HUES64 (cell line): ENCODE measurements at regions not wholly inside any gene's neighbourhood (a gene's known extent, or its start where the extent isn't known, plus 50 kb on each side); places are given as distances from the start of the nearest gene placed in this dataset.

Experiments used
- H3K27ac ChIP-seq: 2 replicates; pipeline ENCODE4 v1.7.0; 2013; ENCODE audit warnings: low read depth, low read length, inconsistent platforms
- H3K27me3 ChIP-seq: 2 replicates; pipeline ENCODE4 v1.6.1; 2013; ENCODE audit warnings: mild to moderate bottlenecking, low read length; ENCODE audit not compliant: insufficient read depth
- H3K36me3 ChIP-seq: 2 replicates; pipeline ENCODE4 v1.6.1; 2013; ENCODE audit warnings: mild to moderate bottlenecking, low read length; ENCODE audit not compliant: insufficient read depth
- H3K4me1 ChIP-seq: 2 replicates; pipeline ENCODE4 v1.6.1; 2013; ENCODE audit warnings: mild to moderate bottlenecking, low read length, moderate library complexity; ENCODE audit not compliant: insufficient read depth
- H3K4me3 ChIP-seq: 2 replicates; pipeline ENCODE4 v1.5.1; 2013; ENCODE audit warnings: mild to moderate bottlenecking, low read length, moderate library complexity
- H3K9ac ChIP-seq: 2 replicates; pipeline ENCODE4 v1.6.1; 2013; ENCODE audit warnings: mild to moderate bottlenecking, low read depth, low read length
- H3K9me3 ChIP-seq: 2 replicates; pipeline ENCODE4 v1.6.1; 2013; ENCODE audit warnings: low read depth, low read length; ENCODE audit not compliant: insufficient read depth
- WGBS: fragments of 150-250, 120-280 bp; methylation state at CpG from one replicate; pipeline ENCODE4 v1.1.7; 2013; ENCODE audit warnings: missing lambda C conversion rate; 5-methylcytosine and 5-hydroxymethylcytosine counted together

GRCh38 chr11:115743719-115744118 is 239.5 kb upstream of the CADM1 start:
- 92% methylated on average over 8 of the region's 9 CpGs for WGBS
- Histone ChIP-seq H3K9me3 (no peaks in the 10 kb centered on the region), H3K4me1 (peaks cover 27% of the 10 kb centered on the region), H3K36me3 (no peaks in the 10 kb centered on the region), H3K9ac (no peak overlapping the region), H3K27me3 (peaks cover 33% of the 10 kb centered on the region), H3K4me3 (no peak overlapping the region), H3K27ac (no peak overlapping the region)

- H3K4me3 ChIP-seq = no peak overlapping the region
- H3K9ac ChIP-seq = no peak overlapping the region
- WGBS = 73% methylated on average over 17 of the region's 17 CpGs
- H3K36me3 ChIP-seq = no peaks in the 10 kb centered on the region
- no peaks in the 10 kb centered on the region for H3K9me3 ChIP-seq
- peaks cover 34% of the 10 kb centered on the region for H3K4me1 ChIP-seq
- H3K27me3 ChIP-seq = peaks cover 25% of the 10 kb centered on the region
- no peak overlapping the region for H3K27ac ChIP-seq
Measured at GRCh38 chr11:115741376-115742107, 237.3 kb upstream of the CADM1 start.

GRCh38 chr11:115740324-115740723 is 236.1 kb upstream of the CADM1 start:
- Histone ChIP-seq H3K9me3 (no peaks in the 10 kb centered on the region), H3K4me1 (peaks cover 33% of the 10 kb centered on the region), H3K27me3 (peaks cover 25% of the 10 kb centered on the region), H3K9ac (no peak overlapping the region), H3K36me3 (no peaks in the 10 kb centered on the region), H3K27ac (no peak overlapping the region), H3K4me3 (no peak overlapping the region)

- 95% methylated on average over 3 of the region's 3 CpGs for WGBS
- Histone ChIP-seq H3K4me3 (no peak overlapping the region), H3K27me3 (peaks cover 25% of the 10 kb centered on the region; the same call in 1 of the 2 replicates), H3K4me1 (peaks cover 29% of the 10 kb centered on the region), H3K9me3 (no peaks in the 10 kb centered on the region), H3K9ac (no peak overlapping the region), H3K36me3 (no peaks in the 10 kb centered on the region), H3K27ac (no peak overlapping the region)
Measured at GRCh38 chr11:115739878-115740277, 235.7 kb upstream of the CADM1 start.

- WGBS = 27% methylated on average over 6 of the region's 6 CpGs
- Histone ChIP-seq H3K9ac (no peak overlapping the region), H3K4me1 (peaks cover 25% of the 10 kb centered on the region), H3K4me3 (no peak overlapping the region), H3K9me3 (no peaks in the 10 kb centered on the region), H3K27ac (no peak overlapping the region), H3K27me3 (peaks cover 21% of the 10 kb centered on the region; the same call in 1 of the 2 replicates), H3K36me3 (no peaks in the 10 kb centered on the region)
Measured at GRCh38 chr11:115739146-115739545, 234.9 kb upstream of the CADM1 start.

GRCh38 chr11:115737875-115738274 is 233.7 kb upstream of the CADM1 start:
- H3K9me3 ChIP-seq = no peaks in the 10 kb centered on the region
- H3K27ac ChIP-seq = no peak overlapping the region
- no peak overlapping the region for H3K9ac ChIP-seq
- H3K4me3 ChIP-seq = no peak overlapping the region
- H3K36me3 ChIP-seq = no peaks in the 10 kb centered on the region
- WGBS = 80% methylated on average over 1 of the region's 1 CpG
- H3K4me1 ChIP-seq = peaks cover 25% of the 10 kb centered on the region
- peaks cover 14% of the 10 kb centered on the region; the same call in 1 of the 2 replicates for H3K27me3 ChIP-seq

GRCh38 chr11:115736146-115736545 is 231.9 kb upstream of the CADM1 start:
- Histone ChIP-seq H3K4me3 (no peak overlapping the region), H3K36me3 (no peaks in the 10 kb centered on the region), H3K27ac (no peak overlapping the region), H3K9me3 (no peaks in the 10 kb centered on the region), H3K9ac (no peak overlapping the region), H3K4me1 (peaks cover 19% of the 10 kb centered on the region), H3K27me3 (no peaks in the 10 kb centered on the region)
- 83% methylated on average over 3 of the region's 3 CpGs for WGBS

GRCh38 chr11:115724666-115725065 is 220.5 kb upstream of the CADM1 start:
- no peaks in the 10 kb centered on the region for H3K27me3 ChIP-seq
- no peaks in the 10 kb centered on the region for H3K36me3 ChIP-seq
- H3K9me3 ChIP-seq = no peaks in the 10 kb centered on the region
- H3K9ac ChIP-seq = no peak overlapping the region
- WGBS = 95% methylated on average over 2 of the region's 2 CpGs
- no peak overlapping the region for H3K27ac ChIP-seq
- no peak overlapping the region for H3K4me3 ChIP-seq
- H3K4me1 ChIP-seq = no peaks in the 10 kb centered on the region

GRCh38 chr11:115722711-115723110 is 218.5 kb upstream of the CADM1 start:
- Histone ChIP-seq H3K9me3 (no peaks in the 10 kb centered on the region), H3K27me3 (no peaks in the 10 kb centered on the region), H3K9ac (no peak overlapping the region), H3K36me3 (no peaks in the 10 kb centered on the region), H3K4me3 (no peak overlapping the region), H3K27ac (no peak overlapping the region), H3K4me1 (no peaks in the 10 kb centered on the region)
- 89% methylated on average over 3 of the region's 4 CpGs for WGBS

GRCh38 chr11:115721296-115721995 is 217.2 kb upstream of the CADM1 start:
- Histone ChIP-seq H3K27me3 (no peaks in the 10 kb centered on the region), H3K4me1 (peaks cover 3% of the 10 kb centered on the region; the same call in 1 of the 2 replicates), H3K4me3 (no peak overlapping the region), H3K27ac (no peak overlapping the region), H3K36me3 (no peaks in the 10 kb centered on the region), H3K9ac (no peak overlapping the region), H3K9me3 (no peaks in the 10 kb centered on the region)
- 98% methylated on average over 3 of the region's 3 CpGs for WGBS

GRCh38 chr11:115720602-115721245 is 216.5 kb upstream of the CADM1 start:
- H3K9ac ChIP-seq = no peak overlapping the region
- H3K9me3 ChIP-seq = no peaks in the 10 kb centered on the region
- H3K27me3 ChIP-seq = no peaks in the 10 kb centered on the region
- H3K36me3 ChIP-seq = no peaks in the 10 kb centered on the region
- H3K4me1 ChIP-seq = peaks cover 3% of the 10 kb centered on the region; the same call in 1 of the 2 replicates
- H3K27ac ChIP-seq = no peak overlapping the region
- 90% methylated on average over 7 of the region's 9 CpGs for WGBS
- no peak overlapping the region for H3K4me3 ChIP-seq
